ENCODE measurements at regions not wholly inside any gene's neighbourhood (a gene's known extent, or its start where the extent isn't known, plus 50 kb on each side); places are given as distances from the start of the nearest gene placed in this dataset.

- TF ChIP-seq EZH2phosphoT487 (IDR thresholded peaks at IDR 0.05; ENCODE audit: unreplicated experiment) (no peak), ZNF114 (CRISPR knock-in tag; IDR thresholded peaks at IDR 0.05) (no peak), CTCF (conservative IDR thresholded peaks at IDR 0.05; ENCODE audit: low read depth in 2 of 2) (no peak), REST (IDR thresholded peaks at IDR 0.05; ENCODE audit: unreplicated experiment) (no peak), EZH2 (IDR thresholded peaks at IDR 0.05; ENCODE audit: low read depth, unreplicated experiment) (no peak), JUNB (IDR thresholded peaks at IDR 0.05; ENCODE audit: unreplicated experiment) (no peak), NANOG (IDR thresholded peaks at IDR 0.05; ENCODE audit: borderline replicate concordance) (no peak), ZNF331 (CRISPR knock-in tag; IDR thresholded peaks at IDR 0.05; ENCODE audit: low read depth) (no peak), STAT1 (IDR thresholded peaks at IDR 0.05; ENCODE audit: unreplicated experiment) (no peak)
Measured at GRCh38 chr7:34312624-34313023, 345.4 kb upstream of the NPSR1 start (continued).

- Histone ChIP-seq H2AFZ (no peak overlapping the region), H3K4me1 (ENCODE audit: insufficient read depth) (no peaks in the 10 kb centered on the region), H3F3A (replicated peaks; ENCODE audit: low read depth) (no peaks in the 10 kb centered on the region), H3K79me2 (replicated peaks; ENCODE audit: insufficient read depth) (no peaks in the 10 kb centered on the region), H4K20me1 (replicated peaks; ENCODE audit: insufficient read depth) (no peaks in the 10 kb centered on the region), H3K27ac (ENCODE audit: low read depth) (no peak overlapping the region), H3K36me3 (ENCODE audit: insufficient read depth) (no peaks in the 10 kb centered on the region; the same call in 1 of the 2 replicates), H3K27me3 (ENCODE audit: insufficient read depth) (no peaks in the 10 kb centered on the region), H3K4me2 (no peak overlapping the region), H3K9me2 (ENCODE audit: insufficient read depth) (no peaks in the 10 kb centered on the region), H3K4me3 (no peak overlapping the region)
- peaks cover 22% of the 10 kb centered on the region for H3K9me3 Mint-ChIP-seq
- no peak overlapping the region for H3K27ac Mint-ChIP-seq
- H3K4me1 Mint-ChIP-seq = no peaks in the 10 kb centered on the region
- peaks cover 2% of the 10 kb centered on the region for H3K27me3 Mint-ChIP-seq (ENCODE audit: insufficient read depth, low read depth, poor library complexity)
- DNase-seq (ENCODE audit: low spot score) = no peak
- H3K4me3 Mint-ChIP-seq = no peak overlapping the region
- ATAC-seq = no peak
- peaks cover 18% of the 10 kb centered on the region; the same call in 2 of the 3 replicates for H3K36me3 Mint-ChIP-seq (ENCODE audit: low read depth)
- TF ChIP-seq POLR2AphosphoS5 (IDR thresholded peaks at IDR 0.05; ENCODE audit: low read depth) = no peak
- TF ChIP-seq CREB1 (CRISPR knock-in tag; IDR thresholded peaks at IDR 0.05; ENCODE audit: low read depth) = no peak
- TF ChIP-seq CTCF (conservative IDR thresholded peaks at IDR 0.05; ENCODE audit: low read depth in 2 of 2) = no peak
- TF ChIP-seq NANOG (IDR thresholded peaks at IDR 0.05; ENCODE audit: borderline replicate concordance) = no peak
- no peak for TF ChIP-seq ETS1 (IDR thresholded peaks at IDR 0.05)
- TF ChIP-seq EZH2 (IDR thresholded peaks at IDR 0.05; ENCODE audit: low read depth, unreplicated experiment) = no peak
- no peak for TF ChIP-seq ZNF331 (CRISPR knock-in tag; IDR thresholded peaks at IDR 0.05; ENCODE audit: low read depth)
- TF ChIP-seq EZH2phosphoT487 (IDR thresholded peaks at IDR 0.05; ENCODE audit: unreplicated experiment) = no peak
Measured at GRCh38 chr7:34313289-34313688, 344.7 kb upstream of the NPSR1 start.

Measured in GM23338 (cell line).